Lower lobe of right lung (tissue), 2 donors: ENCODE measurements at regions not wholly inside any gene's neighbourhood (a gene's known extent, or its start where the extent isn't known, plus 50 kb on each side); places are given as distances from the start of the nearest gene placed in this dataset.
A peak's percentile ranks its signal among the peaks of the same experiment; 100 is the strongest.

Experiments
- ATAC-seq, 2 donors: fragments of 200-7000 bp; cut with Tn5 transposase; one replicate each; pipeline ENCODE4 v1.9.1; 2020 to 2022; ENCODE audit warnings: mild to moderate bottlenecking in 2 of 2, moderate library complexity in 2 of 2
- DNase-seq: peaks from one replicate; pipeline ENCODE4 v3.0.0-alpha.2; 2020
- H3K27ac ChIP-seq: fragments of 200-600 bp; one replicate; pipeline ENCODE4 v1.8.0; 2022
- H3K27me3 ChIP-seq: fragments of 200-600 bp; one replicate; pipeline ENCODE4 v1.8.0; 2022; ENCODE audit warnings: low read depth
- H3K36me3 ChIP-seq: fragments of 200-600 bp; one replicate; pipeline ENCODE4 v1.8.0; 2022; ENCODE audit warnings: mild to moderate bottlenecking
- H3K4me1 ChIP-seq: fragments of 200-600 bp; one replicate; pipeline ENCODE4 v1.8.0; 2022
- H3K4me3 ChIP-seq: fragments of 200-600 bp; one replicate; pipeline ENCODE4 v1.8.0; 2022; ENCODE audit warnings: mild to moderate bottlenecking
- H3K9me3 ChIP-seq: fragments of 200-600 bp; one replicate; pipeline ENCODE4 v1.8.0; 2022
- intact Hi-C: fragments of 100-400 bp; cut with DNase I; formaldehyde crosslinking; loops from one replicate; pipeline ENCODE4 v1.11.0; 2022
- TF ChIP-seq, protein P1 (sequence below): fragments of 200-600 bp; IDR thresholded peaks from one replicate; pipeline ENCODE4 v1.8.0; 2022; ENCODE audit warnings: antibody characterized with exemption, mild to moderate bottlenecking
- donor health status: DM: no; HTN: yes; CAD: no; lungs with severe emphysema.

DNA sequence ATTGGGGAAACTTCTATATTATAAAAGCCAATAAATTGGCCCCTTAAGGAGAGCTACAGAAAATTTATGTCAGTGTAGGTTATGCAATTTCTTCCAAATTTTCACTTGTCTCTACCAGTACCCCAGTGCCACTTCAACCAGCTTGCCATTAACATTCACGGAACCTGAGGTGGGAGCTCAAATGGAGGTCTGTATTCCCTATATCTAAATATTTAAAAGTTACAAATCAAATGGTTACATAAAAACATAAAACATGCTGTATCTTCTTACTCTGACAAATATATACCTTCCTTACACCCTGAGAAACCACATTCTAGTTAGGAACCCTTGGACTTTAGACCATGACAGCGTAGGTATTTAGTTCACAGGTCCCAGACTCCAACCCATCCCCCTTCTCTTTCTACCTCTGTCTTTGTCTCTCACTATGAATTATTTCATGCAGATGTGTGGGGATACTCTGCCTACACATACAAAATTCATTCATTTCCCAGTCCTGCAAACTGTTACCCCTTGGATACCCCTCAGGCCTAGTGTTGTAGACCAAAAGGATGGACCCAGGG lies 127.8 kb upstream of the PMFBP1 start:
- DNase-seq (no peak), ATAC-seq (no peak)
- no peaks in the 10 kb centered on the region for H3K36me3 ChIP-seq
- H3K9me3 ChIP-seq = no peaks in the 10 kb centered on the region
- intact Hi-C loops = no loop called here
- H3K27ac ChIP-seq = no peak overlapping the region
- no peaks in the 10 kb centered on the region for H3K4me1 ChIP-seq
- no peaks in the 10 kb centered on the region for H3K27me3 ChIP-seq
- TF ChIP-seq, protein P1, sequence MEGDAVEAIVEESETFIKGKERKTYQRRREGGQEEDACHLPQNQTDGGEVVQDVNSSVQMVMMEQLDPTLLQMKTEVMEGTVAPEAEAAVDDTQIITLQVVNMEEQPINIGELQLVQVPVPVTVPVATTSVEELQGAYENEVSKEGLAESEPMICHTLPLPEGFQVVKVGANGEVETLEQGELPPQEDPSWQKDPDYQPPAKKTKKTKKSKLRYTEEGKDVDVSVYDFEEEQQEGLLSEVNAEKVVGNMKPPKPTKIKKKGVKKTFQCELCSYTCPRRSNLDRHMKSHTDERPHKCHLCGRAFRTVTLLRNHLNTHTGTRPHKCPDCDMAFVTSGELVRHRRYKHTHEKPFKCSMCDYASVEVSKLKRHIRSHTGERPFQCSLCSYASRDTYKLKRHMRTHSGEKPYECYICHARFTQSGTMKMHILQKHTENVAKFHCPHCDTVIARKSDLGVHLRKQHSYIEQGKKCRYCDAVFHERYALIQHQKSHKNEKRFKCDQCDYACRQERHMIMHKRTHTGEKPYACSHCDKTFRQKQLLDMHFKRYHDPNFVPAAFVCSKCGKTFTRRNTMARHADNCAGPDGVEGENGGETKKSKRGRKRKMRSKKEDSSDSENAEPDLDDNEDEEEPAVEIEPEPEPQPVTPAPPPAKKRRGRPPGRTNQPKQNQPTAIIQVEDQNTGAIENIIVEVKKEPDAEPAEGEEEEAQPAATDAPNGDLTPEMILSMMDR = no peak
- no peak overlapping the region for H3K4me3 ChIP-seq

DNA sequence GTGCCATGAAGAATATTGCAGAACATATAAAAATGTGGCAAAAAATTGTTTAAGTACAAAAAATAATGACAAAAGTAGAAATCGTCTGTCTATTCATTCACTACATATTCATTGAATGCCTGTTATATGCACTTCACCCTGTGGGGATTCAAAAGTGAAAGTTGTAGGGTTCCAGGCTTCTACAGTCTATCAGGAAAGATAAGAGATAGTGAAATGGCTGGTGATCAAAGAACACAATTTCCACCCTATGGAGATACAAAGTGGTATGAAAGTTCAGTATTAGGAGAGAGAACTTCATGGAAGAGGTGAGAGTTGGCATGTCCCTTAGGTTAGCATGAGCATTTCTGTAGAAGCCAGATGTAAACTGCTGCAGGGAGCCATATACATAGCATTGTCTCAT lies 127.0 kb upstream of the PMFBP1 start:
- Histone ChIP-seq H3K36me3 (no peaks in the 10 kb centered on the region), H3K4me1 (no peaks in the 10 kb centered on the region), H3K4me3 (no peak overlapping the region), H3K27ac (no peak overlapping the region), H3K9me3 (no peaks in the 10 kb centered on the region), H3K27me3 (no peaks in the 10 kb centered on the region)
- intact Hi-C loops = no loop called here
- DNase-seq (no peak), ATAC-seq (no peak)
- TF ChIP-seq, protein P1 = no peak

DNA sequence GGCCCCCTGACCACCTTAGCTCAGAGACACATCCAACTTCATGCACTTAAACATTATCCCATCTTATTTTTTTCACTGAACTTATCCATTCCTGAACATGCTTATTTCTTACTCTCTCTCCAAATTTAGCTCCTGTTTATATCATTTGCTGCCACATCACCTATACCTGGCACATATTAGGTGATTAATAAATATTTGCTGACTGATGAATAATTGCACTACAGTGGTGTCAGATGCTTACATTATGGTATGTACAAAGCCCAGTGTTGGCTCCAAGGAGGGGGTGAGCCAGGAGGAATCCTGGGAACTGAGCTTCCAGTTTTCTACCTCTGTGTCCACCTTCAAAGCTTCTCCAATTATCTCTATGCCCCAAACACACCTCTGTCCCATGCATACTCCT lies 124.0 kb upstream of the PMFBP1 start:
- Histone ChIP-seq H3K27me3 (no peaks in the 10 kb centered on the region), H3K36me3 (no peaks in the 10 kb centered on the region), H3K9me3 (no peaks in the 10 kb centered on the region), H3K27ac (no peak overlapping the region), H3K4me1 (no peaks in the 10 kb centered on the region), H3K4me3 (no peak overlapping the region)
- TF ChIP-seq, protein P1 = no peak
- intact Hi-C loops = no loop called here
- no peak for DNase-seq
- ATAC-seq = no peak

DNA sequence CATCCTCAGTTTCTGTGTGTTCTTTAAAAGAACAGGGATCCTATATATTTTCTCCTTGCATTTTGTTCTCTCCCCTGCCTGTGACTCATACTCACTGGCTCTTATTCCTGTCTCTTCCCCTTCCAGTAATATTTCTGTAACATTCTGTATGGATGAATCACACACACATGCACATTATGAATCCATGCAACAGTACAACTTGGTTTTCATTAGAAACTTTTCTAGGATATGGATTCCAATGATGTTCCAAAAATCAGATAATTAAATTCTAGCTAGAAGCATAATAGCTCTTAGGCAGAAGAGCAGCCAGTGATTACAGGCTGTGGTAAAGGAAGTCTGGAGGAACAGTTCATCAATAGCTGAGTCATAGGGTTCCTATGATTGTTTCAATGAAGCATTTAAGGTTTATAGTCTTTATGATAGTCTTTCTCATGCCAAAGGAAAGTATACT lies 119.6 kb upstream of the PMFBP1 start:
- ATAC-seq = peak; percentile 30 to 59
- intact Hi-C loops = no loop called here
- H3K4me3 ChIP-seq = no peak overlapping the region

DNA sequence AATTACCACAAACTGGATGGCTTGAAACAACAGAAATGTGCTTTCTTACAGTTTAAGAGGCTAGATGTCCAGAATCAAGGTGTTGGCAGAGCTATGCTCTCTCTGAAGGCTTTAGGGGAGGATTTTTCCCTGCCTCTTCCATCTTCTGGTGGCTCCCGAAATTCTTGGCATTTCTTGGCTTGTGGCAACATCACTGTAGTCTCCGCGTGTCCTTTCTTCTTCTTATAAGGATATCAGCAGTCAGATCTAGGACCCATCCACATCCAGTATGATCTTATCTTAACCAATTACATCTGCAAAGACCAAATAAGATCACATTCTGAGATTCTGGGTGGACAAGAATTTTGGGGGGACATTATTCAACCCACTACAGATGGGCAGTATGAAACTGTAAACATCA lies 119.2 kb upstream of the PMFBP1 start:
- Histone ChIP-seq H3K9me3 (no peaks in the 10 kb centered on the region), H3K27me3 (no peaks in the 10 kb centered on the region), H3K27ac (no peak overlapping the region), H3K4me3 (no peak overlapping the region), H3K36me3 (no peaks in the 10 kb centered on the region), H3K4me1 (no peaks in the 10 kb centered on the region)
- TF ChIP-seq, protein P1 = no peak
- ATAC-seq (no peak), DNase-seq (no peak)
- intact Hi-C loops = no loop called here

More for the DNA sequence above, 119.6 kb upstream of the PMFBP1 start:
- Histone ChIP-seq H3K27me3 (no peaks in the 10 kb centered on the region), H3K9me3 (no peaks in the 10 kb centered on the region), H3K27ac (no peak overlapping the region), H3K36me3 (no peaks in the 10 kb centered on the region), H3K4me1 (no peaks in the 10 kb centered on the region)
- no peak for DNase-seq
- TF ChIP-seq, protein P1 = no peak
